SU-DHL-6 (cell line): ENCODE measurements at regions not wholly inside any gene's neighbourhood (a gene's known extent, or its start where the extent isn't known, plus 50 kb on each side); places are given as distances from the start of the nearest gene placed in this dataset.

Experiments used
- H2AFZ ChIP-seq: fragments of 200-600 bp; sonication (generic); 2 replicates; pipeline ENCODE4 v1.6.1; 2014; ENCODE audit warnings: low read depth, mild to moderate bottlenecking, moderate library complexity, mixed read lengths, antibody characterized with exemption, low read length; ENCODE audit not compliant: severe bottlenecking
- H3F3A ChIP-seq: fragments of 200-600 bp; shearing (Covaris generic); 2 replicates; pipeline ENCODE4 v1.6.0; 2016; ENCODE audit warnings: antibody characterized with exemption, mild to moderate bottlenecking; ENCODE audit not compliant: insufficient read depth
- H3K27ac ChIP-seq: fragments of 200-600 bp; sonication (generic); 2 replicates; pipeline ENCODE4 v1.5.1; 2016; ENCODE audit warnings: low read depth, mild to moderate bottlenecking, low read length, moderate library complexity, mixed read lengths
- H3K27me3 ChIP-seq: fragments of 200-600 bp; sonication (generic), shearing (Covaris generic); 2 replicates; pipeline ENCODE4 v1.6.0; 2014; ENCODE audit warnings: mild to moderate bottlenecking, low read length
- H3K36me3 ChIP-seq: fragments of 200-600 bp; sonication (generic); 2 replicates; pipeline ENCODE4 v1.6.1; 2014; ENCODE audit warnings: mild to moderate bottlenecking, low read length, mixed read lengths
- H3K4me2 ChIP-seq: fragments of 300-600, 200-600 bp; shearing (Covaris generic), sonication (generic); 2 replicates; pipeline ENCODE4 v1.6.0; 2014; ENCODE audit warnings: low read length, low read depth, mild to moderate bottlenecking; ENCODE audit not compliant: poor library complexity, severe bottlenecking
- H3K4me3 ChIP-seq: fragments of 200-600 bp; sonication (generic); 2 replicates; pipeline ENCODE4 v1.5.1; 2014; ENCODE audit warnings: antibody characterized with exemption, low read length, mild to moderate bottlenecking, mixed read lengths; ENCODE audit not compliant: insufficient read depth, poor library complexity, severe bottlenecking
- H3K79me2 ChIP-seq: fragments of 200-600 bp; sonication (generic); 2 replicates; pipeline ENCODE4 v1.6.1; 2014; ENCODE audit warnings: mild to moderate bottlenecking, low read length, moderate library complexity; ENCODE audit not compliant: insufficient read depth
- H3K9ac ChIP-seq: fragments of 200-600 bp; sonication (generic); 2 replicates; pipeline ENCODE4 v1.7.0; 2014; ENCODE audit warnings: mild to moderate bottlenecking, low read length
- H3K9me2 ChIP-seq: fragments of 200-600 bp; sonication (generic); replicated peaks from 2 replicates; pipeline ENCODE4 v1.6.1; 2014; ENCODE audit warnings: low read length; ENCODE audit not compliant: insufficient read depth
- H3K9me3 ChIP-seq: fragments of 200-600 bp; sonication (generic); 2 replicates; pipeline ENCODE4 v1.6.1; 2014; ENCODE audit warnings: low read length, mixed read lengths; ENCODE audit not compliant: insufficient read depth
- H4K20me1 ChIP-seq: fragments of 200-600 bp; sonication (generic); 2 replicates; pipeline ENCODE4 v1.6.1; 2014; ENCODE audit warnings: low read depth, mild to moderate bottlenecking, antibody characterized with exemption, low read length, moderate library complexity, mixed read lengths
- CTCF ChIP-seq: fragments of 200-600 bp; sonication (generic); IDR thresholded peaks from one replicate; pipeline ENCODE4 v1.5.1; 2017; ENCODE audit warnings: antibody characterized with exemption, mild to moderate bottlenecking, low read length, moderate library complexity; ENCODE audit not compliant: insufficient read depth, poor library complexity, severe bottlenecking
- EZH2phosphoT487 ChIP-seq: fragments of 200-600 bp; sonication (generic), shearing (Covaris generic); conservative IDR thresholded peaks from 2 replicates; pipeline ENCODE4 v1.6.1; 2018; ENCODE audit warnings: mild to moderate bottlenecking, antibody characterized with exemption, low read length, moderate library complexity, mixed read lengths

GRCh38 chr7:33825644-33826043, 79.7 kb upstream of the BMPER start:
- TF ChIP-seq EZH2phosphoT487: no peak
- no peak for TF ChIP-seq CTCF
- Histone ChIP-seq H3K36me3 (no peaks in the 10 kb centered on the region; the same call in 1 of the 2 replicates), H3K27me3 (no peaks in the 10 kb centered on the region), H3K4me3 (no peak overlapping the region), H3K4me2 (no peak overlapping the region), H3F3A (no peaks in the 10 kb centered on the region), H4K20me1 (no peaks in the 10 kb centered on the region), H3K79me2 (no peaks in the 10 kb centered on the region), H3K27ac (no peak overlapping the region), H3K9me3 (no peaks in the 10 kb centered on the region), H2AFZ (no peak overlapping the region), H3K9me2 (no peaks in the 10 kb centered on the region), H3K9ac (no peak overlapping the region)

GRCh38 chr7:33829536-33829935, 75.8 kb upstream of the BMPER start:
- Histone ChIP-seq H2AFZ (no peak overlapping the region), H3K4me3 (no peak overlapping the region), H3K9me2 (no peaks in the 10 kb centered on the region), H4K20me1 (no peaks in the 10 kb centered on the region), H3K9ac (no peak overlapping the region), H3K79me2 (no peaks in the 10 kb centered on the region), H3F3A (no peaks in the 10 kb centered on the region), H3K27me3 (no peaks in the 10 kb centered on the region), H3K4me2 (no peak overlapping the region), H3K9me3 (no peaks in the 10 kb centered on the region), H3K36me3 (no peaks in the 10 kb centered on the region; the same call in 1 of the 2 replicates), H3K27ac (no peak overlapping the region)
- no peak for TF ChIP-seq EZH2phosphoT487
- TF ChIP-seq CTCF: no peak

DNA sequence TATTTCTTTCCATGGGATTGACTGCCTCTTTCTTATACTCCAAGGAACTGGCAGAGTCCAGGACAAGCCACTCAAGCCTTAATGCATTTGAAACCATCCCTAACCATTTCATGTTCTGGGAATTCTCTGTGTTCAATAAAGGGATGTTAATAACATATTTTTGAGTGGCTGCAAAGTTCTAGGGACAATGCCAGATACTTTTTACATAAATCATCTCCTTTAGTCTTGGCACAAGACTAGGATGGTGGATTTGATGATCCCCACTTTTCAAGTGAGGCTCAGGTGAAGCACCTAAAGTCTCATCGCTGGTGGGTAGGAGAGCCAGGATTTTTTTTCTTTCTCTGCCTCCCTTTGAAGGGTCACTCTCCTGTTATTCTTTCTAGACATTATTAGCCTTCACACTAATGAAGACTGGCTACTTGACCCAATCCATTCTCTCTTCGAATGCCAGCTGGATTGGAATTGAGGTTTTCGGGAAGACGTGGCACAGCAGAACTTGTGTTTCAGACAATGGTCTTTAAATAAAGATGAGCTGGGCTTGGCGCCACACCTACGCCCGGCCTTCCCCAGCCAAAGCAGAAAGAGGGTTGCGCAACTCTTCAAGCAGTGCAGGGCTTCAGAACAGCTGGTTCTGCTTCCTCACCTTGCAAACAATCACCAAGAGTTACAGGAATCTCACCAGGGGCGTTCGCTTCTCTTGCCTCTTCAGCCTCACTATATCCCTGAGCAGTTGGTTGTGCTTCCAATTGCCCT, 73.8 kb upstream of the BMPER start:
- no peaks in the 10 kb centered on the region; the same call in 1 of the 2 replicates for H3K36me3 ChIP-seq
- H3K9ac ChIP-seq: no peak overlapping the region
- H3K4me2 ChIP-seq: no peak overlapping the region
- no peaks in the 10 kb centered on the region for H4K20me1 ChIP-seq
- TF ChIP-seq EZH2phosphoT487: no peak
- no peak for TF ChIP-seq CTCF
- H3F3A ChIP-seq: no peaks in the 10 kb centered on the region
- H3K27me3 ChIP-seq: no peaks in the 10 kb centered on the region
- no peaks in the 10 kb centered on the region for H3K79me2 ChIP-seq
- no peaks in the 10 kb centered on the region for H3K9me2 ChIP-seq
- no peak overlapping the region for H2AFZ ChIP-seq
- H3K9me3 ChIP-seq: no peaks in the 10 kb centered on the region
- H3K27ac ChIP-seq: no peak overlapping the region
- H3K4me3 ChIP-seq: no peak overlapping the region
